GM19455 (cell line): ENCODE measurements at regions not wholly inside any gene's neighbourhood (a gene's known extent, or its start where the extent isn't known, plus 50 kb on each side); places are given as distances from the start of the nearest gene placed in this dataset.

Source experiments
- ATAC-seq: cut with Tn5 transposase; IDR thresholded peaks from one replicate; pipeline ENCODE4 v1.9.1; 2021; ENCODE audit not compliant: unreplicated experiment

DNA sequence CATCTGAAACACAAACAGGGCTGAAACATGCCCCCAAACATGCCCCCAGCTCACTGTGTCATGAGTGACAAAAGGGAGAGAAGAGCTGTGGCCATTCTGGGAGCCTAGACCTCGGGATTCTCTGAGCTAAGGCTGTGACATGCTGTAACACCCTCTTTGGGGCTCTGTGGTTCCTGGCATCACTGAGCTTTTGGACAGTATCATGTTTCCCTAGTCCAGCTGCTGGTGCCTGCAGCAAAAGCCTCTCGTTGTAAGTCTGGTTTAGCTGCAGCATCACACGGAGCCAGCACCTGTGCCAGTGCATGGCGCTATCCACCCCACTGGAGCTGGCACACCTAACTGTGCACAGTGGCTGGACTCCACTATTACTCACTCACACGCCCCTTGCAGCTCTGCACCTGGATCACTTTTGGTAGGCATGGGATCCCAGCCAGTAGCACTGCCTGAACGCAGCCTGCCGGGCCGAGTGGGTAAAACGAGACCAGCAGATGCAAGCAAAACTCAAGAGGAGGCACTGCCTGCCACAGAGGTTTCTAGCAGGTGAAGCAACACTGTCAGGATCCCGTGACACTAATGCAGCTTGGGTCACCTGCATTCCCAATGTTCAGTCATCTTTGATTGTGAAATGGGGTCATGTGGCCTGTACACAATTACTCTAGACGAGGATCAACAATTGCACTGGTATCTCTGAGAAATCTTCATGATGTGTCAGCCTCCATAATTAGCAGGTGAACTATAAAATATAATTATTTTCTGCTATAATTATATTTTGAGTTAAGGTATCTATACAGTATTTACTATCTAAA lies 547.2 kb downstream of the ZNF804A start:
- no peak for ATAC-seq

DNA sequence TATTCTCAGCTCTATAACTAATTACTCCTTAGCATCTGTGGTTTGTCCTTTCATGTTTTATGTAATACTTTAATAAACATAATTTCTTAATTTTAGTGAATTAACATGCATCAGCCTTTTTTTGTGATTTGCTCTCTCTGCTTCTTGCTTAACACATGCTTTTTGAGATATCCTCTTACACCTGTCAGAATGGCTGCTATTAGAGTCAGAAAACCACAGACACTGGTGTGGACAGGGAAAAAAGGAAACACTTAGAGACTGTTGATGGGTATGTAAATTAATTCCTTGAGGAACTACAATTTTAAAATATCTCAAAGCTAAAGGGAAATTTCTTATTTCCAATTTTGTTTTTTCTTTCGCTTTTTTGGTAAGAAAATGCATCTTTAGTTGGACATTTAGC lies 549.0 kb downstream of the ZNF804A start:
- no peak for ATAC-seq

DNA sequence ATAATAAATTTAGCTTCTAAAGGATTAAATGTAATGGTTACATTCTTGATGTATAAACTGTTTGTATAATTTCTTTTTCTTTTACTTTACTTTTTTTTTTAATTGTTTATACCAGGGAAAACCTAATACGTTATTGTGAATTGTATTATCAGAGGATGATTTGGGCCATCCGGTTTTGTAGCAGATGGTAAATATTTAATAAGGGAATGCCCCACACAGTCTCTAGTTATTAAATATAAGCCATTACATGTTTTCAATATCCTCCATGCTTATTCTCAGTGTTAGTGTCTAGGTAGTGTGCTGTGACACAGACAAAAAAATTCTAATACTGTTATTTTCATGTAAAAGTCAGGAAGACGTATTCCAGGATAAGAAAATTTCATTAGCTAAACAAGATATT lies 553.9 kb downstream of the ZNF804A start:
- no peak for ATAC-seq

DNA sequence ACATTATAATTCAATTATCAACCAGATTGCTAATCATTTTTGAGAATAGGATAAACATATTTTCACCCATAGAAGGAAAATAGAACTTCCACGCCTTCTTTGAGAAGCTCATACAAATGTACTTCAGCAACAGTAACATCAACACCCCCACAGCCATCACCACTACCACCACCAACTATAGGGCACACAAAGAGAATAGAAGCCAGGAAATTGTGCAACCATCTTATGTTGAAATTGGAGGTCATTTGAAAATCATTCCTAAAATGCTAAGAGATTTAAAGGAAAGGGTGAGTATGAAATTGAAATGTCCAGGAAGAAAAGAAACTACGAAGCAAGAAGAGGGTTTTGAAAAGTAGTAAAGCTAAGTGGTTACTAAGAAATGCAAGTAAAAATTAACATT lies 563.4 kb downstream of the ZNF804A start:
- no peak for ATAC-seq

DNA sequence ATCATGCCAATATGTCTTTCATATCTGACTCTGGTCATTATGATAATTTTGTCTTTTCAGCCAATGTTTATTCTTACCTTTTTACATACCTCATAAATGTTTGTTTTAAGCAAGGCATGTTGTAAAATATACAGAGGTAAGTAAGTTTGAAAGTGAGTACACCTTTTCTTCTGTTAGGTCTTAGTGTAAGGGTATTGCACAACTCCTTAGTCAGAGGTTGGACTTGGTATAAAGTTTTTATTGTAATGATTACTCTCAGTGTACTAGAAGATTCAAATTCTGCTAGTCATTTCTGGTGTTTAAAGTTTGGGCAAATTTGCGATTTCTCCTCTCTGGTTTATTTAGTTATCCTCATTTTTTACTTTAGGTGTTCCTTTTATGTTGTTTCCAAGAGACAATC lies 564.3 kb upstream of the FSIP2 start:
- no peak for ATAC-seq

DNA sequence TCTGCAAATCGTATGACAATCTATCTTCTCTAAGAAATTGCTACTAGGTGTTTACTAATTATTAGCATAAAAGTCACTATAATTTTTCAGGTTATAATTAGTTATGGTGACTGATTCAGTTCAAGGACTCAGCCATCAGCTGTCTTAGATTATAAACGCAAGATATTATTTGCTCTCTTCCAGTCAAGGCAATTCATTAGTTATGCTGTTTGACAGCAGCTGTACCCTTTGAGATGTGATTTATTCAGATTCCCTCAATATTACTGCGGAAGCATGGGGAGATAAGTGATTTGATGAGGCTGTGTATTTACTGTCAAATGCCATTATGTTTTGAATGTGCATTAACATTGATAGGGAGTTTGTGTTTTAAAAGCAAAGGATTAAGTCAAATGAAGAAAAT lies 558.9 kb upstream of the FSIP2 start:
- no peak for ATAC-seq

DNA sequence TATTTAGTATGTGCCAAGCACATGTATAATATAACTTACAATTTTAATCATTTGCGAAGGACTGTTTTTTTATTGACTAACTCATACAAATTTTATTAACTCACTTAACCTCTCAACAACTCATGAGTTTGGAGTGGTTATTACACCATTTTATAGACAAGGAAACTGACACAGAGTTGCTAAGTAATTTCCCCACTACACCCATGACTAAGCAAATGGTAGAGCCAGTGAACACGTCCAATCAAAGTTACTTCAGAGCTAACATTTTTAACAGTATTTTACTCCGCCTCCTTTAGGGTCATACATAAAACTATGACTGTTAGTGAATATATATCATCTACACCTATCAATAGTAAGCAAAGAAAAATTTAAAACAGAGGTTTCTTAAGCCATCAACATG lies 556.7 kb upstream of the FSIP2 start:
- no peak for ATAC-seq

DNA sequence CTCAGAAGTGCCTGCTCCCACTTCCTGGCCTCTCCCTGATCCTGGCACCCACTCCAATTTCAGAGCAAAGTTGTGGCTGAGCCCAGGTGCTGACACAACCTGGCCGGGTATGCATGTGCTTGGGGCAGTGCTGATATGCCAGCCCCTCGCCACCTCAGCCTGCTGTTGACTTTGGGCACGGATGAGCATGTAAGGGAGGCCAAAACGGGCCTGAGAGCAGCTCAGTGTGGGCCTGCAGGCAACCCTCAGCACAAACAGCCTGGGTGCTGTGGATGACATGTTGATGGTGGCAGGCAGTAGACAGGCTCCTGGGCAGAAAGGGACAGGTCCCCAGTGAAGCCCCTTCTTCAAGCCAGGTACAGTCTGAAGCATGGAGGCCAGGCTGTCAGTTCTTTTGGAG lies 553.6 kb upstream of the FSIP2 start:
- ATAC-seq = no peak

DNA sequence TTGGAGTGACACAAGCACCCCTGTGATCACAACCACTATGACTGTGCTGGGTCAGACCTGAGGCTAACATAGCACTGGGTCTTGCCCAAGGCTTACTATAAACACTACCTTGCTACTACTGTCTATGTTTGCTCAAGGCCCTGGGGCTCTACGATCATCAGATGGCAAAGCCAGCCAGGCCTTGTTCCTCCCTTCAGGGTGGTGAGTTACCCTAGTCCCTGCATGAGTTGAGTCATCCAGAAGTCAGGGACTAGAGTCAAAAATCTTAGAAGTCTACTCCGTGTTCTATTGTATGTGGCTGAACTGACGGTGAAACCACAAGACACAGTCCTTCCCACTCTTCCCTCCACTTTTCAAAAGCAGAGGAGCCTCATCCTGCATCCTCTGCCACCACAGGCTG lies 551.2 kb upstream of the FSIP2 start:
- no peak for ATAC-seq

DNA sequence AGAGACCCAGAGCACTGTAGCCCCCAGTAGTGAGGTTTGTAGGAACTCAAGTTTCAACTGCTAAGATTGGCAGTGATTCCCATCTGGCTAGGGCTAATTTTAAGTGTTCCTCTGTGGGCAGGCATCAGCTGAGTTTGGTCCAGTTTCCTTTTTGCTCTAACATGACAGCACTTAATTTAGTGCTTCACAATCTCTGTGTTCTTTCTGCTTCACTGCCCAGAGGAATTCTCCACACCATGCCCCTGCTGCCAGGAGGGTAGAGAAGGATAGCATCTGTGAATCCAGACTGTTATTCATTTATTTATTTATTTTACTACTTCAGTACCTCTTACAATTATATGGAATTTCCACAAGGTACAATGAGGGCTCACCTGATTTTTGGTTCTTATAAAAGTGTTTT lies 549.9 kb upstream of the FSIP2 start:
- no peak for ATAC-seq

DNA sequence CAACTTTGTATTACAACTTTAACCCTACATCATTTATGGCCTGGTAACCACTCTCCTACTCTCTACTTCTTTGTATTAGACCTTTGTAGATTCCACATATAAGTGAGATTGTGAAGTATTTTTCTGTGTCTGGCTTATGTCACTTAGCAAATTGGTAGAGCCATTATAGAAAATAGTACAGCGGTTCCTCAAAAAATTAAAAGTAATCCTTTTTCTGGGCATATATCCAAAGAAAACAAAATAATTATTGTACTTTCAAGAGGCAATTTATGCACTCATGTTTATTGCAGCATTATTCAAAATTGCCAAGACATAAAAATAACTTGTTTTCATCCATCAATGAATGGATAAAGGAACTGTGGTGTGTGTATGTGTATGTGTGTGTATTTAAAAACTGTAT lies 537.5 kb upstream of the FSIP2 start:
- no peak for ATAC-seq

DNA sequence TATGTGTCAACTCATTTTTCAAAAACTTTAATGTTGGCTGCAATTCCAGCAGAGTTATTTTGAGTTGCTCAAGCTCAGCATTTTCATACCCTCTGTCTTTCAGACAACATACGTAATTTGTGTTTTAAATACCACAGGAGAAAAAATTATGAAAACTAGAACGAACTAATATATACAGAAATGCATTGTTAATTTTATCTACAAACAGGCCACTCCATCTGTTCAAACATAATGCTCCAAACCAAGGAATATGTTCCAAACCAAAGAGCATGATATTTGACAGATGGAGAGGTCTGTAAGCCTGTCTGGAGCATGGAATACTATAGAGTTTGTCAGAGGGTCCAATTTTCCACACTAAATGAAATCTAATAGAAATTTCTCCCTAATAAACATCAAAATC lies 536.2 kb upstream of the FSIP2 start:
- ATAC-seq = no peak

DNA sequence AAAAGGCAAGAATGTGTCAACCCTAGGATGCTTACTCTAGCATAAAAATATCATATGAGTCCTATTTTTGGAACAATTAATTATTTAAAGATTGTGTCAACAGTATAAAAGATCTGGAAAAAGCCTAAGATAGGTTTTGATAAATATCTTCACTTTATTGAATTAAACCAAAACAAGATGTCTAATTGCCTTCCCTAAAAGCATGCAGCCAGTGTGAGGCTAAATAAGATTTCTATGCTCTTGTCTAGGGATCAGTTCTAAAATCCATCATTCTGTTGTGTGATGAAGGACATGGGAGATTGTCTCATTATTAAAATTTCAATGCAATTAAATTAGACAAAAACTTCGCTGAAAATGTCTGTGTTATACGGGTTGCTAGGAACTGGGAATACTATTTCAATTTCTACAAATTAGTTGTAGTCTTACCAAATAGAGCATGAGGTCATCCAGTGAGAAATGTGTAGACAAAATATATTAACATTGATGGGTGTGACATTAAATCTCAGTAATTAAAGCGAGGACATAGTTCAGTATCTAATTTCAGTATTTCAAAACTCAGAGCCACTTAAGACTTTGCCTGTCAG lies 535.6 kb upstream of the FSIP2 start:
- ATAC-seq = no peak

DNA sequence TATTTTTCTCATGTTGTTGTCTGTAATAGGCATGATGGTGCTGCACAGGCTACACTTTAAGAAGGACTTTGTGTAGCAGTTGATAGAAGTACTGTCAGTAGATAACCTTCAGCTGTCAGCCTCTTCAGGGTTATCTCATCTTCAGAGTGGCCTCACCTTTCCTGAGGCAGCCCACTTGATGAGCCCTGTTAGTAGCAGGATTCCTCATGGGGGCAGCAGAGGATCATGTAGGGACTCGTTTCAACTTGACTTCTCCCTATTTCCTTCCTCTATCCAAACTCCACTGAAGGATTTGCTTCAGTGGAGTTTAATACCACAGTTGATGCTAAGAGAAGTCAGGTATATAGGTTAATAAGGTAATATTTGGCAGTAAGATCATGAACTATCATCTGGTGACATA lies 530.3 kb upstream of the FSIP2 start:
- no peak for ATAC-seq

DNA sequence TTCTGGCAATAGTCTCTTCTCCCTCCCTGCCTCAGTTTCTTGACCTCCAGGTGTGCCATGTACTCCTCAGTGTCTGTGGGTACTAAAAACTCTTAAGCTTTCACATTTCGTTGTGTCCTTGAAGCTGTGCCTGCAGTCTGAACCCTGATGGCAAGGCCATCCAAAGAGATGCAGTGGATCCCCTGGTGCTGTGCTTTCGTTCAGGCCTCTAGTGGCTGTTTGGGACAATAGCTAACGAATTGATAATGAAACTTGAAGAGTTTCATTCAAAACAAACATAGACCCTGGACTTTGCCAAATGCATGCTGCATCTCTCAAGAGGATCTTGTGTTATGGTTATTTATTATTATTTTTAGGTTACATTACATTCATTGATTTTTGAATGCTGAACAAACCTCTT lies 523.1 kb upstream of the FSIP2 start:
- ATAC-seq = no peak

DNA sequence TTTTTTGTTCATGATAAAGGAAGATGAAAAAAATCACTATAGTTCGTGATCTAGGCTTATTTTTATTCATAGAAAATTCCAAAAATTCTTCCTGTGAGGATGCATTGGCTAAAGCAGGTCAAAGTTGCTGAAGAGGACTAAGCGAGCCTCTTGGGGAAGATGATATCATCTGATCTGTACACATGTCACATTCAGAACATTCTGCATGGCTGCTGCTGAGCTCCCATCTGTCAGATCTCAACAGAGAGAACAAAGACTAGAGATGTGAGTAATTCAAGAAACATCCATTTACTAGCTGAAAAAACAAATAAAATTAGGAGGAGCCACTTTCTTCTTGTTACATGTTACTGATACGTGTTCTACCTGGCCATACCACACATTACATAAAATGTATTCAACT lies 518.6 kb upstream of the FSIP2 start:
- ATAC-seq = no peak

DNA sequence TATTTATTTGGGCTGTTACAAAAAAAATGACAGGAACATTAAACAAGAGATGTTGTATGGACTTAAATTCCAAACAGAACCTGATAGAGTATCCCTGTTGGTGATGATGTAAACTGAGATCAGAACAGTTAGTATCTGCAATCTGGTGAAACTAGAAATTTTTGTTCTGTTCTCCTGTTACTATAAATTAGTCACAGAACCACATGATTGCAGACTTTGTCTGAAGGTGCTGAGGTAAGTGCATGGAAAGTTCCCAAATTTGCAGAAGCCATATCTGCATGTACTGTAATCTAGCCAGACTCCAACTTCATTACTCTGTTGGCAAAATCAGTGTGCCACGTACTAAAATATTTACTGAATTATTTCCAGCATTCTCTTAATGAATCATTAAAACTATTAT lies 516.3 kb upstream of the FSIP2 start:
- ATAC-seq = no peak

DNA sequence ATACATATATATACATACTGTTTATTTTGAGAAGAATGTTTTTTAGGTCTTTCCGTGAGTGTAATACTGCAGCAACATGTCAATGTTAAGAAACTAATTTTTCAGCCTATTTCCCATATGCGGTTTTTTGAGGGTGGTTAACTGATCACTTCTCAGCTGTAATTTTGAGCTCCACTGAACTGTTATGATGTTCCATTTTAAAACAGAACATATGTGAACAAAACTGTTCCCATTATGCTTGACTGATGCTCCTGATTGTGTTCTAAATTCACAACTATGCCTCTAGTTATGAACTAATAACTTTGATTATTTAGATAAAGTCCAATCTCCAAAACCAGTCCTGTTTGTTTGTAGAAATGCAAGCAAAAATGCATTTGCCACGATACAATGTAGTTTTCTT lies 511.2 kb upstream of the FSIP2 start:
- no peak for ATAC-seq

DNA sequence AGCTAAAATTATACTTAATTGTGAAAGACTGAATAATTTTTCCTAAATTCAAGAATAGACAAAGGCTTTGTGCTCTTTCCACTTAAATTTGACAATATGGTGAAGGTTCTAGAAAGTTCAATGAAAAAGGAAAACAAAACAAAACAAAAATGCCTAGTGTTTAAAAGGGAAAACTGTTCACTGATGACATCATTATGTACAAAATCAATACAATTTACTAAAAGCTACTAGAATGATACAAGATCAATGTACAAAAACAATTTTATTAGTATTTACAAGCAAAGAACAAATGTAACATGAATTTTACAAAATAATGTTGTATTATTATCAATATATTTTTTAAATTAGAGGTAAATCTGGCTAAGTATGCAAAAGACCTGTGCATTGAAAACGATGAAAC lies 499.1 kb upstream of the FSIP2 start:
- ATAC-seq = no peak

DNA sequence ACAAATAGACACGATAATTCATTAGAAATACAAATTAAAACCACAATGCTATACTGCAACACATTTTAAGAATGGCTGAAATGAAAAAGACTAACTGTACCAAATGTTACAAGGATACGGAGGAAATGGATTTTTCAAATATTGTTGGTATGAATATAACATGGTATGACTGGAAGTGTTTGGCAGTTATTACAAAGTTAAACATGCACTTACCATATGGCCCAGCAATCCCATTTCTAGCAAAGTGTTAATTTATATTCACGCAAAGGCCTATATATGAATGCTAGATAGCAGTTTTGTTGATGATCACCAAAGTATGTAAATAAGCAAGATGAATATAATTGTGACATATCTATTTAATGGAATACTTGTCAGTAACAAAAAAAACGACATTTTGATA lies 497.8 kb upstream of the FSIP2 start:
- ATAC-seq = no peak

DNA sequence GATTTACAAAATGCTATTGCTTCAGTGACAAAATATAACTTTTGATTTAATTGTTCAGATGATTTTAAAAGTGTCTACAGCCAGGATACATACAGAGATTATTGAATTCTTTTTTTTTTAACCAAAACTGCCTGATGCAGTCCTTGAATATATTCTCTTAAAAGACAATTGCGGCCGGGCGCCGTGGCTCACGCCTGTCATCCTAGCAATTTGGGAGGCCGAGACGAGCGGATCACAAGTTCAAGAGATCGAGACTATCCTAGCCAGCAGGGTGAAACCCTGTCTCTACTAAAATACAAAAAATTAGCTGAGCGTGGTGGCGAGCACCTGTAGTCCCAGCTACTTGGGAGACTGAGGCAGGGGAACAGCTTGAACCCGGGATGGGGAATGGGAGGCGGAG lies 497.0 kb upstream of the FSIP2 start:
- no peak for ATAC-seq

DNA sequence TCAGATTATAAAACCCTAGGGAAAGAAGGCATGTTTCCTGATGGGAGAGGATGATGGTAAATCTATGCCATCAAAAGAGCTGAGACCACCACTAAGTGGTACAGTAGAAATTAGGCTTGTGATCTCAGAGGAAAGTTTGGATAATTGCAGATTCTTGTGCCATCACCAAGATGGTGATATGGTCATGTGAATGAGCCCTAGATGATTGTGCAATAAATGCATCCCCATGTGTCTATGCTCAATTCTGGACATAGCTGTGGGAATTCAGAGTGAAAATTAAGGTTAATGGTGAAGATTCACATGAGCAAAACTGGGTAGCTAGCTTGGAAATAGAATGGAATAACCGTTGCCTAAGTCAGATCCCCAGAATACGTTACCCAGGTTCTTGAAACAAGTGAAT lies 496.1 kb upstream of the FSIP2 start:
- ATAC-seq = no peak

DNA sequence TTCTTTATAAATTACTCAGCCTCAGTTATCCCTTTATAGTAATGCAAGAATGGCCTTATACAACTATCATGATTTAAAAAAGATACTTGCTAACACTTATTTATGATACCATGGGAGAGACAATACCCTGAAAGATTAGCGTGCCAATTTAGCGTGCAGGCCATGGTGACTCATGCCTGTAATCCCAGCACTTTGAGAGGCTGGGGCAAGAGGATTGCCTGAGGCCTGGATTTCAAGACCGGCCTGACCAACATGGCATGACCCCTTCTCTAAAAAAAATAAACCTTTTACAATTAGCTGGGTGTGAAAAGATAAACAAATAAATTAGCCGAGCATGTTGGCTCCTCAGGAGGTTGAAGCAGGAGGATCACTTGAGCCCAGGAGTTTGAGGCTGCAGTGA lies 493.4 kb upstream of the FSIP2 start:
- ATAC-seq = no peak
